SH-SY5Y (cell line): ENCODE measurements at regions not wholly inside any gene's neighbourhood (a gene's known extent, or its start where the extent isn't known, plus 50 kb on each side); places are given as distances from the start of the nearest gene placed in this dataset.

Source experiments
- GATA2 ChIP-seq: IDR thresholded peaks from 2 replicates; pipeline ENCODE4 v1.6.1; 2011; ENCODE audit warnings: mild to moderate bottlenecking, low read depth, low read length
- GATA3 ChIP-seq: IDR thresholded peaks from 2 replicates; pipeline ENCODE4 v1.6.1; 2011; ENCODE audit warnings: low read depth, mild to moderate bottlenecking, low read length, moderate library complexity

- TF ChIP-seq GATA2 = no peak
- no peak for TF ChIP-seq GATA3
Measured at GRCh38 chr6:27124252-27124657, 123.2 kb upstream of the PRSS16 start.
